Type B pancreatic cell (in vitro differentiated cells): ENCODE measurements at regions not wholly inside any gene's neighbourhood (a gene's known extent, or its start where the extent isn't known, plus 50 kb on each side); places are given as distances from the start of the nearest gene placed in this dataset.

ENCODE experiments used
- DNase-seq: peaks from one replicate; pipeline ENCODE4 v3.0.0; 2021; ENCODE audit warnings: mixed read lengths; ENCODE audit not compliant: unreplicated experiment; ENCODE audit errors: extremely low spot score
- H3K27ac Mint-ChIP-seq: 2 replicates; pipeline ENCODE4 v1.8.0; 2021; ENCODE audit warnings: mild to moderate bottlenecking, mixed read lengths
- H3K27me3 Mint-ChIP-seq: 2 replicates; pipeline ENCODE4 v1.8.0; 2021; ENCODE audit warnings: mixed read lengths
- H3K36me3 Mint-ChIP-seq: 2 replicates; pipeline ENCODE4 v1.8.0; 2021; ENCODE audit warnings: mixed read lengths
- H3K4me1 Mint-ChIP-seq: one replicate; pipeline ENCODE4 v1.8.0; 2021; ENCODE audit warnings: mixed read lengths; ENCODE audit not compliant: unreplicated experiment
- H3K4me3 Mint-ChIP-seq: 2 replicates; pipeline ENCODE4 v1.8.0; 2021; ENCODE audit warnings: mild to moderate bottlenecking, mixed read lengths
- H3K9me3 Mint-ChIP-seq: 2 replicates; pipeline ENCODE4 v1.8.0; 2021; ENCODE audit warnings: mixed read lengths
- CTCF ChIP-seq: fragments of 200-600 bp; sonication (generic); conservative IDR thresholded peaks from 2 replicates; pipeline ENCODE4 v1.5.0; 2021; ENCODE audit warnings: antibody characterized with exemption, mild to moderate bottlenecking

- DNase-seq, result no peak
- no peak overlapping the region for H3K4me3 Mint-ChIP-seq
- no peaks in the 10 kb centered on the region for H3K27me3 Mint-ChIP-seq
- peaks cover 25% of the 10 kb centered on the region for H3K4me1 Mint-ChIP-seq
- H3K27ac Mint-ChIP-seq, result no peak overlapping the region
- no peak for TF ChIP-seq CTCF
- H3K36me3 Mint-ChIP-seq, result peaks cover 22% of the 10 kb centered on the region
- no peaks in the 10 kb centered on the region for H3K9me3 Mint-ChIP-seq
These were observed 352.3 kb upstream of the MEIS1 start for GRCh38 chr2:66082581-66082980.

GRCh38 chr2:66080127-66080526, 354.8 kb upstream of the MEIS1 start:
- TF ChIP-seq CTCF, result no peak
- Mint-ChIP-seq H3K27ac (peak overlapping the region; percentile 79), H3K27me3 (no peaks in the 10 kb centered on the region), H3K9me3 (no peaks in the 10 kb centered on the region), H3K4me3 (peak overlapping the region; percentile 48), H3K36me3 (peaks cover 5% of the 10 kb centered on the region), H3K4me1 (peaks cover 31% of the 10 kb centered on the region)
- no peak for DNase-seq

GRCh38 chr2:66073172-66073571, 361.8 kb upstream of the MEIS1 start:
- Mint-ChIP-seq H3K36me3 (peaks cover 3% of the 10 kb centered on the region), H3K27ac (no peak overlapping the region), H3K9me3 (no peaks in the 10 kb centered on the region), H3K4me3 (no peak overlapping the region), H3K4me1 (peaks cover 54% of the 10 kb centered on the region), H3K27me3 (no peaks in the 10 kb centered on the region)
- TF ChIP-seq CTCF, result no peak
- no peak for DNase-seq

GRCh38 chr2:66070721-66071602, 364.0 kb upstream of the MEIS1 start:
- TF ChIP-seq CTCF, result no peak
- Mint-ChIP-seq H3K27me3 (no peaks in the 10 kb centered on the region), H3K4me3 (peak overlapping the region; percentile 79), H3K9me3 (no peaks in the 10 kb centered on the region), H3K4me1 (peaks cover 59% of the 10 kb centered on the region), H3K27ac (peak overlapping the region; percentile 73), H3K36me3 (peaks cover 7% of the 10 kb centered on the region)
- no peak for DNase-seq

GRCh38 chr2:66069937-66070720, 364.8 kb upstream of the MEIS1 start:
- Mint-ChIP-seq H3K27me3 (no peaks in the 10 kb centered on the region), H3K9me3 (no peaks in the 10 kb centered on the region), H3K4me1 (peaks cover 54% of the 10 kb centered on the region), H3K36me3 (peaks cover 7% of the 10 kb centered on the region), H3K27ac (peak overlapping the region; percentile 73), H3K4me3 (peak overlapping the region; percentile 79)
- no peak for TF ChIP-seq CTCF
- DNase-seq, result no peak
